Esophagus muscularis mucosa (tissue), 4 donors: ENCODE measurements at regions not wholly inside any gene's neighbourhood (a gene's known extent, or its start where the extent isn't known, plus 50 kb on each side); places are given as distances from the start of the nearest gene placed in this dataset.

Experiments used
- DNase-seq: peaks from one replicate; pipeline ENCODE4 v3.0.0-alpha.2; 2017; ENCODE audit errors: extremely low spot score
- H3K27ac ChIP-seq, 4 donors: fragments of 200-600 bp; sonication (generic); replicated peaks in 1 of 4; 1 replicate in 3 of 4; 2 replicates in 1 of 4; pipeline ENCODE4 v1.5.1; 2016 to 2019; ENCODE audit warnings: mild to moderate bottlenecking in 1 of 4
- H3K27me3 ChIP-seq, 4 donors: fragments of 200-600 bp; sonication (generic); one replicate each; pipeline versions ENCODE4 v1.5.1 to v1.6.0; 2016 to 2019
- H3K36me3 ChIP-seq, 4 donors: fragments of 200-600 bp; sonication (generic); one replicate each; pipeline ENCODE4 v1.5.1; 2016 to 2019
- H3K4me1 ChIP-seq, 4 donors: fragments of 200-600 bp; sonication (generic); one replicate each; pipeline ENCODE4 v1.5.1; 2016 to 2019
- H3K4me3 ChIP-seq, 4 donors: fragments of 200-600 bp; sonication (generic); 1 replicate in 2 of 4; 2 replicates in 2 of 4; pipeline ENCODE4 v1.5.1; 2016 to 2019; ENCODE audit warnings: mild to moderate bottlenecking in 4 of 4, moderate library complexity in 1 of 4
- H3K9me3 ChIP-seq, 4 donors: fragments of 200-600 bp; sonication (generic); 1 replicate in 3 of 4; 2 replicates in 1 of 4; pipeline ENCODE4 v1.5.1; 2016 to 2019
- CTCF ChIP-seq, 3 experiments: fragments of 200-600 bp in 2 of 3; fragments of 450-650 bp in 1 of 3; sonication (generic) in 2 of 3; IDR thresholded peaks; one replicate each; pipeline ENCODE4 v1.5.1; 2017 to 2019; ENCODE audit warnings: antibody characterized with exemption in 3 of 3, mild to moderate bottlenecking in 2 of 3, moderate library complexity in 1 of 3
- EP300 ChIP-seq: sonication (generic); formaldehyde crosslinking; IDR thresholded peaks from one replicate; pipeline ENCODE4 v1.6.1; 2017; ENCODE audit warnings: antibody characterized with exemption
- POLR2A ChIP-seq: fragments of 450-650 bp; IDR thresholded peaks from one replicate; pipeline ENCODE4 v1.6.1; 2017; ENCODE audit warnings: antibody characterized with exemption, moderate library complexity, mild to moderate bottlenecking, low read depth
- POLR2AphosphoS5 ChIP-seq, 2 donors: sonication (generic); formaldehyde crosslinking; IDR thresholded peaks; one replicate each; pipeline ENCODE4 v1.6.1; 2017; ENCODE audit warnings: antibody characterized with exemption in 2 of 2
- WGBS: methylation state at CpG from one replicate; pipeline ENCODE4 v1.1.5; 2018; 5-methylcytosine and 5-hydroxymethylcytosine counted together
- intact Hi-C: fragments of 100-400 bp; cut with DNase I; formaldehyde crosslinking; loops from one replicate; pipeline ENCODE4 v1.15.1; 2023

GRCh38 chr12:24360907-24361306 lies 411.4 kb upstream of the SOX5 start:
- no peaks in the 10 kb centered on the region for H3K27me3 ChIP-seq
- intact Hi-C loops, result no loop called here
- H3K36me3 ChIP-seq, result no peaks in the 10 kb centered on the region
- H3K4me3 ChIP-seq, result no peak overlapping the region
- no peaks in the 10 kb centered on the region for H3K9me3 ChIP-seq
- DNase-seq, result no peak
- H3K4me1 ChIP-seq, result no peaks in the 10 kb centered on the region
- no peak overlapping the region for H3K27ac ChIP-seq
- TF ChIP-seq CTCF (IDR thresholded peaks at IDR 0.05), result no peak
- no peak for TF ChIP-seq POLR2A
- no peak for TF ChIP-seq EP300
- TF ChIP-seq POLR2AphosphoS5 (IDR thresholded peaks at IDR 0.05), result no peak
- WGBS, result 89% methylated on average over 5 of the region's 5 CpGs

GRCh38 chr12:24360461-24360860 lies 411.0 kb upstream of the SOX5 start:
- H3K9me3 ChIP-seq, result no peaks in the 10 kb centered on the region
- no peak for TF ChIP-seq CTCF (IDR thresholded peaks at IDR 0.05)
- no peak for TF ChIP-seq POLR2A
- no peak for TF ChIP-seq POLR2AphosphoS5 (IDR thresholded peaks at IDR 0.05)
- TF ChIP-seq EP300, result no peak
- H3K4me1 ChIP-seq, result no peaks in the 10 kb centered on the region
- H3K4me3 ChIP-seq, result no peak overlapping the region
- no peak overlapping the region for H3K27ac ChIP-seq
- H3K36me3 ChIP-seq, result no peaks in the 10 kb centered on the region
- intact Hi-C loops, result no loop called here
- DNase-seq, result no peak
- 93% methylated on average over 4 of the region's 4 CpGs for WGBS
- H3K27me3 ChIP-seq, result no peaks in the 10 kb centered on the region

- Histone ChIP-seq H3K27ac (no peak overlapping the region), H3K36me3 (no peaks in the 10 kb centered on the region), H3K4me1 (no peaks in the 10 kb centered on the region), H3K4me3 (no peak overlapping the region), H3K27me3 (no peaks in the 10 kb centered on the region), H3K9me3 (no peaks in the 10 kb centered on the region)
- DNase-seq, result no peak
- intact Hi-C loops, result no loop called here
- 74% methylated on average over 1 of the region's 1 CpG for WGBS
- no peak for TF ChIP-seq POLR2A
- no peak for TF ChIP-seq EP300
- no peak for TF ChIP-seq CTCF (IDR thresholded peaks at IDR 0.05)
- no peak for TF ChIP-seq POLR2AphosphoS5 (IDR thresholded peaks at IDR 0.05)
Observed at GRCh38 chr12:24360057-24360456, 410.6 kb upstream of the SOX5 start.

GRCh38 chr12:24359418-24359817 lies 409.9 kb upstream of the SOX5 start:
- no peak overlapping the region for H3K27ac ChIP-seq
- TF ChIP-seq POLR2A, result no peak
- TF ChIP-seq EP300, result no peak
- TF ChIP-seq POLR2AphosphoS5 (IDR thresholded peaks at IDR 0.05), result no peak
- no peak for TF ChIP-seq CTCF (IDR thresholded peaks at IDR 0.05)
- H3K4me1 ChIP-seq, result no peaks in the 10 kb centered on the region
- intact Hi-C loops, result no loop called here
- H3K27me3 ChIP-seq, result no peaks in the 10 kb centered on the region
- 81% methylated on average over 1 of the region's 1 CpG for WGBS
- no peaks in the 10 kb centered on the region for H3K9me3 ChIP-seq
- no peaks in the 10 kb centered on the region for H3K36me3 ChIP-seq
- no peak overlapping the region for H3K4me3 ChIP-seq
- DNase-seq, result no peak

GRCh38 chr12:24356240-24356804 lies 406.9 kb upstream of the SOX5 start:
- intact Hi-C loops, result no loop called here
- Histone ChIP-seq H3K36me3 (no peaks in the 10 kb centered on the region), H3K27me3 (no peaks in the 10 kb centered on the region)

More at GRCh38 chr12:24356240-24356804, 406.9 kb upstream of the SOX5 start:
- no peak overlapping the region for H3K27ac ChIP-seq
- WGBS, result 90% methylated on average over 3 of the region's 3 CpGs
- no peak for TF ChIP-seq CTCF (IDR thresholded peaks at IDR 0.05)
- TF ChIP-seq EP300, result no peak
- TF ChIP-seq POLR2A, result no peak
- no peak for TF ChIP-seq POLR2AphosphoS5 (IDR thresholded peaks at IDR 0.05)
- DNase-seq, result no peak
- no peaks in the 10 kb centered on the region for H3K4me1 ChIP-seq
- H3K9me3 ChIP-seq, result no peaks in the 10 kb centered on the region
- H3K4me3 ChIP-seq, result no peak overlapping the region
